A549 (cell line): ENCODE measurements at regions not wholly inside any gene's neighbourhood (a gene's known extent, or its start where the extent isn't known, plus 50 kb on each side); places are given as distances from the start of the nearest gene placed in this dataset.

Source experiments
- CEBPB ChIP-seq, 2 experiments: fragments of >200 bp in 1 of 2; sonication (Bioruptor Twin) in 1 of 2; formaldehyde crosslinking in 1 of 2; IDR thresholded peaks; 2 replicates each; pipeline ENCODE4 v1.6.1; 2012 to 2016
- CHD2 ChIP-seq: fragments of 150-350 bp; IDR thresholded peaks from 2 replicates; pipeline ENCODE4 v1.6.1; 2014; ENCODE audit warnings: low read length; ENCODE audit not compliant: partially characterized antibody
- EP300 ChIP-seq, 2 experiments: fragments of >200 bp; sonication (Bioruptor Twin); formaldehyde crosslinking; IDR thresholded peaks; 2 replicates in 1 of 2; 3 replicates in 1 of 2; pipeline ENCODE4 v1.6.1; 2016 to 2017
- ESRRA ChIP-seq: fragments of 150-350 bp; IDR thresholded peaks from 2 replicates; pipeline ENCODE4 v1.6.1; 2014; ENCODE audit warnings: mild to moderate bottlenecking, low read length, borderline replicate concordance
- GATA3 ChIP-seq: IDR thresholded peaks from 2 replicates; pipeline ENCODE4 v1.6.1; 2012; ENCODE audit warnings: borderline replicate concordance
- HDAC2 ChIP-seq: fragments of 200-600 bp; sonication (generic); IDR thresholded peaks from 2 replicates; pipeline ENCODE4 v1.6.1; 2016
- JUN ChIP-seq, 2 experiments: fragments of >200 bp; sonication (Bioruptor Twin); formaldehyde crosslinking; IDR thresholded peaks; 2 replicates in 1 of 2; 3 replicates in 1 of 2; pipeline ENCODE4 v1.6.1; 2016 to 2017
- MAZ ChIP-seq: fragments of 150-350 bp; IDR thresholded peaks from 2 replicates; pipeline ENCODE4 v1.6.1; 2014; ENCODE audit warnings: antibody characterized with exemption, low read depth, low read length, borderline replicate concordance
- POLR2A ChIP-seq: IDR thresholded peaks from 2 replicates; pipeline ENCODE4 v1.6.1; 2012; ENCODE audit warnings: mild to moderate bottlenecking, low read length
- RFX5 ChIP-seq: fragments of 450-650 bp; IDR thresholded peaks from 2 replicates; pipeline ENCODE4 v1.7.1; 2014; ENCODE audit warnings: antibody characterized with exemption, mild to moderate bottlenecking, moderate library complexity
- USF2 ChIP-seq: fragments of 450-650 bp; IDR thresholded peaks from 2 replicates; pipeline ENCODE4 v1.6.1; 2014; ENCODE audit warnings: antibody characterized with exemption
- TF ChIP-seq, protein P1 (sequence below): fragments of 200-600 bp; sonication (generic); IDR thresholded peaks from 2 replicates; pipeline ENCODE4 v1.6.1; 2016; ENCODE audit warnings: antibody characterized with exemption, mild to moderate bottlenecking, moderate library complexity
- TF ChIP-seq, protein P2 (sequence below): fragments of >200 bp; sonication (Bioruptor Twin); formaldehyde crosslinking; IDR thresholded peaks from 3 replicates; pipeline ENCODE4 v1.5.1; 2016
- TF ChIP-seq, protein P3 (sequence below): IDR thresholded peaks from 2 replicates; pipeline ENCODE4 v1.6.1; 2012

DNA sequence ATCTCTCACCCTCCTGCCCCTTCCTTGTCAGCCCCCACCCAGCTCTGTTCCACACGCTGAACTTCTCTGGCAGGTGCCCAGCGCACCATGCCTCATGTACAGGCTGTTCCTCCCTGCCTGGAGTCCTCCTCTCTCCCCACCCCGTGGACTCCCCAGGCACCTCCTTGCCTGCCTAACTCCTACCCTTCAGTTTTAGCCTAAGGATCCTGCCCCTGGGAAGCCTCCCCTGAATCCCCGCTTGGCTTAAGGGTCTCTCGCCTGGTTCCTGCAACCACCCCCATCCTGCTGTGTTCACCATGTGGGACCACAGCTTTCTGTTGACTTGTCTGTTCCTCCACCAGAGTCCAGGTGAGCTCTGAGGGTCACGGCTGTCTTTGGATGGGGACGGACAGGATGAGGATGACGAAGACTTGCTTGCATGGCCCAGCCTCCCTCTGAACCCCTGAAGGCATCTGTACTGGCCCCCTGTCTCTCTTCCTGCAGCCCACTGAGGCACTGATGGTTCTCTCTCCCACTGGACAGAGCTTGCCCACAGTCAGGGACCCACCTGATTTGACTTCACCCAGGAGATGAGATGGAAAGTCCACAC is 153.2 kb upstream of the C1orf174 start:
- TF ChIP-seq JUN (IDR thresholded peaks at IDR 0.05) = no peak
- TF ChIP-seq, protein P1, sequence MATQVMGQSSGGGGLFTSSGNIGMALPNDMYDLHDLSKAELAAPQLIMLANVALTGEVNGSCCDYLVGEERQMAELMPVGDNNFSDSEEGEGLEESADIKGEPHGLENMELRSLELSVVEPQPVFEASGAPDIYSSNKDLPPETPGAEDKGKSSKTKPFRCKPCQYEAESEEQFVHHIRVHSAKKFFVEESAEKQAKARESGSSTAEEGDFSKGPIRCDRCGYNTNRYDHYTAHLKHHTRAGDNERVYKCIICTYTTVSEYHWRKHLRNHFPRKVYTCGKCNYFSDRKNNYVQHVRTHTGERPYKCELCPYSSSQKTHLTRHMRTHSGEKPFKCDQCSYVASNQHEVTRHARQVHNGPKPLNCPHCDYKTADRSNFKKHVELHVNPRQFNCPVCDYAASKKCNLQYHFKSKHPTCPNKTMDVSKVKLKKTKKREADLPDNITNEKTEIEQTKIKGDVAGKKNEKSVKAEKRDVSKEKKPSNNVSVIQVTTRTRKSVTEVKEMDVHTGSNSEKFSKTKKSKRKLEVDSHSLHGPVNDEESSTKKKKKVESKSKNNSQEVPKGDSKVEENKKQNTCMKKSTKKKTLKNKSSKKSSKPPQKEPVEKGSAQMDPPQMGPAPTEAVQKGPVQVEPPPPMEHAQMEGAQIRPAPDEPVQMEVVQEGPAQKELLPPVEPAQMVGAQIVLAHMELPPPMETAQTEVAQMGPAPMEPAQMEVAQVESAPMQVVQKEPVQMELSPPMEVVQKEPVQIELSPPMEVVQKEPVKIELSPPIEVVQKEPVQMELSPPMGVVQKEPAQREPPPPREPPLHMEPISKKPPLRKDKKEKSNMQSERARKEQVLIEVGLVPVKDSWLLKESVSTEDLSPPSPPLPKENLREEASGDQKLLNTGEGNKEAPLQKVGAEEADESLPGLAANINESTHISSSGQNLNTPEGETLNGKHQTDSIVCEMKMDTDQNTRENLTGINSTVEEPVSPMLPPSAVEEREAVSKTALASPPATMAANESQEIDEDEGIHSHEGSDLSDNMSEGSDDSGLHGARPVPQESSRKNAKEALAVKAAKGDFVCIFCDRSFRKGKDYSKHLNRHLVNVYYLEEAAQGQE = no peak
- no peak for TF ChIP-seq HDAC2
- no peak for TF ChIP-seq CEBPB (IDR thresholded peaks at IDR 0.05)
- TF ChIP-seq, protein P2, sequence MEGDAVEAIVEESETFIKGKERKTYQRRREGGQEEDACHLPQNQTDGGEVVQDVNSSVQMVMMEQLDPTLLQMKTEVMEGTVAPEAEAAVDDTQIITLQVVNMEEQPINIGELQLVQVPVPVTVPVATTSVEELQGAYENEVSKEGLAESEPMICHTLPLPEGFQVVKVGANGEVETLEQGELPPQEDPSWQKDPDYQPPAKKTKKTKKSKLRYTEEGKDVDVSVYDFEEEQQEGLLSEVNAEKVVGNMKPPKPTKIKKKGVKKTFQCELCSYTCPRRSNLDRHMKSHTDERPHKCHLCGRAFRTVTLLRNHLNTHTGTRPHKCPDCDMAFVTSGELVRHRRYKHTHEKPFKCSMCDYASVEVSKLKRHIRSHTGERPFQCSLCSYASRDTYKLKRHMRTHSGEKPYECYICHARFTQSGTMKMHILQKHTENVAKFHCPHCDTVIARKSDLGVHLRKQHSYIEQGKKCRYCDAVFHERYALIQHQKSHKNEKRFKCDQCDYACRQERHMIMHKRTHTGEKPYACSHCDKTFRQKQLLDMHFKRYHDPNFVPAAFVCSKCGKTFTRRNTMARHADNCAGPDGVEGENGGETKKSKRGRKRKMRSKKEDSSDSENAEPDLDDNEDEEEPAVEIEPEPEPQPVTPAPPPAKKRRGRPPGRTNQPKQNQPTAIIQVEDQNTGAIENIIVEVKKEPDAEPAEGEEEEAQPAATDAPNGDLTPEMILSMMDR = no peak
- TF ChIP-seq, protein P3, sequence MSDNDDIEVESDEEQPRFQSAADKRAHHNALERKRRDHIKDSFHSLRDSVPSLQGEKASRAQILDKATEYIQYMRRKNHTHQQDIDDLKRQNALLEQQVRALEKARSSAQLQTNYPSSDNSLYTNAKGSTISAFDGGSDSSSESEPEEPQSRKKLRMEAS = no peak
- no peak for TF ChIP-seq POLR2A
- no peak for TF ChIP-seq MAZ
- TF ChIP-seq ESRRA = no peak
- no peak for TF ChIP-seq USF2
- TF ChIP-seq EP300 (IDR thresholded peaks at IDR 0.05) = no peak
- TF ChIP-seq CHD2 = no peak
- no peak for TF ChIP-seq GATA3
- no peak for TF ChIP-seq RFX5
